Thyroid gland (tissue), 4 donors: ENCODE measurements at regions not wholly inside any gene's neighbourhood (a gene's known extent, or its start where the extent isn't known, plus 50 kb on each side); places are given as distances from the start of the nearest gene placed in this dataset.

Source experiments
- DNase-seq, 2 donors: peaks; one replicate each; pipeline ENCODE4 v3.0.0-alpha.2; 2019
- H3K27ac ChIP-seq, 3 donors: fragments of 200-600 bp; sonication (generic); 1 replicate in 2 of 3; 2 replicates in 1 of 3; pipeline ENCODE4 v1.5.1; 2016 to 2019; ENCODE audit warnings: mild to moderate bottlenecking in 1 of 3, moderate library complexity in 1 of 3
- H3K27me3 ChIP-seq: fragments of 200-600 bp; sonication (generic); one replicate; pipeline ENCODE4 v1.5.1; 2019
- H3K36me3 ChIP-seq, 2 donors: fragments of 200-600 bp; sonication (generic); one replicate each; pipeline ENCODE4 v1.5.1; 2016 to 2019
- H3K4me1 ChIP-seq, 2 donors: fragments of 200-600 bp; sonication (generic); one replicate each; pipeline ENCODE4 v1.5.1; 2017 to 2019
- H3K4me3 ChIP-seq, 3 donors: fragments of 200-600 bp; sonication (generic); replicated peaks in 1 of 3; 1 replicate in 2 of 3; 2 replicates in 1 of 3; pipeline ENCODE4 v1.5.1; 2016; ENCODE audit warnings: mild to moderate bottlenecking in 1 of 3
- H3K9me3 ChIP-seq: fragments of 200-600 bp; sonication (generic); one replicate; pipeline ENCODE4 v1.5.1; 2017
- POLR2A ChIP-seq, 2 donors: fragments of 450-650 bp; IDR thresholded peaks; one replicate each; pipeline ENCODE4 v1.6.1; 2017; ENCODE audit warnings: antibody characterized with exemption in 2 of 2, mild to moderate bottlenecking in 2 of 2, moderate library complexity in 1 of 2
- WGBS, 2 donors: methylation state at CpG; one replicate each; pipeline ENCODE4 v1.1.5; 2017; 5-methylcytosine and 5-hydroxymethylcytosine counted together
- intact Hi-C: fragments of 100-400 bp; cut with DNase I; formaldehyde crosslinking; loops from one replicate; pipeline ENCODE4 v1.15.1; 2023
- TF ChIP-seq, protein P1 (sequence below), 6 experiments: fragments of 200-600 bp in 3 of 6; fragments of 450-650 bp in 3 of 6; sonication (generic) in 3 of 6; IDR thresholded peaks; one replicate each; pipeline ENCODE4 v1.5.1; 2016 to 2019; ENCODE audit warnings: antibody characterized with exemption in 6 of 6, mild to moderate bottlenecking in 2 of 6, inconsistent platforms in 1 of 6, moderate library complexity in 1 of 6

DNA sequence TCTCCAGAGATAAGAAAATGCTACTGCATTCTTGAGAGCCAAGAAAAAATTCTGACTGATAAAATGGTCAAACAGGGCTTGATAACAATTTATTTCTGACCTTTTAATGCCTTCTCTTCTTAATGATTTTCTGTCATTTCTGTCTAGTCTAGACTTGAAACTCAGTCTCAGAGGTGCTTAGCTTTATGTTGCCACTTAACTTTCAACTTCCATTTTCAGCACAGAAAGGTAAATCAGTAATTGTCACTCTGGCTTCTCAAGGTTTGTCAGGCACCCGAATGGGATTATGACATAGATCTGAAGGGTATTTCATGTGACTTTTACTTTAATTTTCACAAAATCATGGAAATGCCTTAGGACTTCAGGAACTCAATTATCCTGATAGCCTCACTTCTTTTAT is 155.4 kb upstream of the GBE1 start:
- 74 to 81% methylated on average over 1 of the region's 1 CpG for WGBS, 2 donors
- H3K27me3 ChIP-seq = no peaks in the 10 kb centered on the region
- no peak overlapping the region for H3K27ac ChIP-seq
- no peaks in the 10 kb centered on the region for H3K9me3 ChIP-seq
- intact Hi-C loops = no loop called here
- no peak for DNase-seq
- H3K4me1 ChIP-seq = no peaks in the 10 kb centered on the region
- no peak overlapping the region for H3K4me3 ChIP-seq
- no peaks in the 10 kb centered on the region for H3K36me3 ChIP-seq
- no peak for TF ChIP-seq POLR2A (IDR thresholded peaks at IDR 0.05)
- TF ChIP-seq, protein P1, sequence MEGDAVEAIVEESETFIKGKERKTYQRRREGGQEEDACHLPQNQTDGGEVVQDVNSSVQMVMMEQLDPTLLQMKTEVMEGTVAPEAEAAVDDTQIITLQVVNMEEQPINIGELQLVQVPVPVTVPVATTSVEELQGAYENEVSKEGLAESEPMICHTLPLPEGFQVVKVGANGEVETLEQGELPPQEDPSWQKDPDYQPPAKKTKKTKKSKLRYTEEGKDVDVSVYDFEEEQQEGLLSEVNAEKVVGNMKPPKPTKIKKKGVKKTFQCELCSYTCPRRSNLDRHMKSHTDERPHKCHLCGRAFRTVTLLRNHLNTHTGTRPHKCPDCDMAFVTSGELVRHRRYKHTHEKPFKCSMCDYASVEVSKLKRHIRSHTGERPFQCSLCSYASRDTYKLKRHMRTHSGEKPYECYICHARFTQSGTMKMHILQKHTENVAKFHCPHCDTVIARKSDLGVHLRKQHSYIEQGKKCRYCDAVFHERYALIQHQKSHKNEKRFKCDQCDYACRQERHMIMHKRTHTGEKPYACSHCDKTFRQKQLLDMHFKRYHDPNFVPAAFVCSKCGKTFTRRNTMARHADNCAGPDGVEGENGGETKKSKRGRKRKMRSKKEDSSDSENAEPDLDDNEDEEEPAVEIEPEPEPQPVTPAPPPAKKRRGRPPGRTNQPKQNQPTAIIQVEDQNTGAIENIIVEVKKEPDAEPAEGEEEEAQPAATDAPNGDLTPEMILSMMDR (IDR thresholded peaks at IDR 0.05) = no peak

DNA sequence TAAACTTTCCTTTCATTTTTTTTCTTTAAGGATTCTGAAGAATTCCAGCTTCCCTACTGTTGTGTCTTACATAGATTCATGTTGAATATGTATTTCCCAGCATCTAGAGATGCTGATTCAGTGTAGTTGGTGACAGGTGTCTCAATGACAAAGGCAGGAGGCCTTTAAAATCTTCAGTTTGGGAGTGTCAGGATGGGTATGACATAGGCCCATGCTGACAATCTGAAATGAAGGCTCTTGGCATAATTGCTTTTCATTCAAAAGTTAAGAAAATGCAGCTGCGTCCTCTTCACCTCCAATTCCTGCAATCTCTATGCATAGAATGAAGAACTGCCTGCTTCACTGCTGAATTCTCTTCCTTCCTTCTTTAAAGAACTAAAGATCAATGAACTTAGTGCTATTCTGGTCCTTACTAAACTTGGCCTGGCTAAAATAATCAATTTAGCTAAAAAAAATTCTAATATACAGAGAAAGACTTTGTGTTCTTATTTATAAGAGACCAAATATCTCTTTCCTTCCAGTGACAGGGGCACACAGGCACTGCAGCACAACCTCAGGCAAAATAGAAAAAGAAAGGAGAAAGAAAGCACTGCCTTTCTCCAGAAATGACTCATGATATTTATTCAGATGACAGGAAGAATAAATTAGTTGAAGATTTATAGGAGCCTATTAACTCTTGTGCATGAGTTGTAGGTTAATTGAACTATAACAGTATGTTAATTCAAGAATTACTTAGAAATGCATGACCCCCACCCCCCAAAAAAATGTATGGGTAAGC is 152.6 kb upstream of the GBE1 start:
- H3K27ac ChIP-seq = no peak overlapping the region
- no peaks in the 10 kb centered on the region for H3K36me3 ChIP-seq
- TF ChIP-seq, protein P1 (IDR thresholded peaks at IDR 0.05) = no peak
- no peak for TF ChIP-seq POLR2A (IDR thresholded peaks at IDR 0.05)
- 79 to 98% methylated on average over 1 of the region's 1 CpG for WGBS, 2 donors
- intact Hi-C loops = no loop called here
- H3K9me3 ChIP-seq = no peaks in the 10 kb centered on the region
- no peaks in the 10 kb centered on the region for H3K4me1 ChIP-seq
- no peak for DNase-seq
- H3K27me3 ChIP-seq = no peaks in the 10 kb centered on the region
- H3K4me3 ChIP-seq = no peak overlapping the region

DNA sequence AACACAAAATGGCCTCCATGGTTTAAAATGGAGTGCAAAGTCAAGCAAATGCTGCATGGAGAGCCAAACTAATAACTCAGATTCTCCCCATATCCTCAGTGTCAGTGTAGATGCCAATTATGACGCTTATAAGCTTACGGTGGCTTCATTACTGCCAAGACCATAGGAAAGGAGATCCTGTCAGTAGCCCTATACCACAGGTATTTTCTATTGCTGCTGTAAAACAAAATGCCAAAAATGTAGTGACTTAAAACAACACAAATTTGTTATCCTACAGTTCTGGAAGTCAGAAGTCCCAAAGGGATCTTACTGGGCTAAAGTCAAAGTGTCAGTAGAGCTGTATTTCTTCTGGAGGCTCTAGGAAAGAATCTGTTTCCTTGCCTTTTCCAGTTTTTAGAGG is 149.8 kb upstream of the GBE1 start:
- no peaks in the 10 kb centered on the region for H3K4me1 ChIP-seq
- 91 to 92% methylated on average over 2 of the region's 2 CpGs for WGBS, 2 donors
- no peaks in the 10 kb centered on the region for H3K36me3 ChIP-seq
- no peaks in the 10 kb centered on the region for H3K9me3 ChIP-seq
- no peak for DNase-seq
- no peaks in the 10 kb centered on the region for H3K27me3 ChIP-seq
- intact Hi-C loops = no loop called here
- no peak for TF ChIP-seq POLR2A (IDR thresholded peaks at IDR 0.05)
- TF ChIP-seq, protein P1 (IDR thresholded peaks at IDR 0.05) = no peak
- H3K4me3 ChIP-seq = no peak overlapping the region
- H3K27ac ChIP-seq = no peak overlapping the region

DNA sequence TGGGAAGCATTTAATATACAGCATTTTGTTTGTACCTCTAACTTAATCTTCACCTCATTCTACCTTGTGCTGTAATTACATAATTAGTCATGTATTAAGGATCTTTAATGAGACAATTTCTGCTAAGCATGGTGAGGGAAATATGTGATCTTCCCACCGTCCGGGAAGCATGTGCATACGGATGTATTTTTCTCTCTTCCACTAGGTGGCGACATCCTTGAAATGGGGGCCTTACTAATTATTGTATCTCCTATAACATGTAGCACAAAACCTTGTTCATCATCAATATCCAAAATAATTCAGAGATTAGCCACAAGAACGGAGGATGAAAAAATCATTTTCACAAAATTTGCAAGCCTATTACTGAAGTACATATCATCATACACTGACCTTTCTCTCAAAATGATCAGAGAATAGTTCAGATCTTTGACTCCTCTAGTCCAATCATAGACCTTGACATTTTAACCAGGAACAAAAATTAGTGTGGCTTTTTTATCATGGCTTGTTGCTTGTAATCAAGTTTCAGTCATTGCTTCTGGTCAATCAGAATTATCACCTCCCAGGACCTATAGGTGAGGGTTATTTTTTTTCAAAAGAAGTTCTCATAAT is 148.9 kb upstream of the GBE1 start:
- Histone ChIP-seq H3K27me3 (no peaks in the 10 kb centered on the region), H3K27ac (no peak overlapping the region), H3K4me1 (no peaks in the 10 kb centered on the region), H3K36me3 (no peaks in the 10 kb centered on the region), H3K9me3 (no peaks in the 10 kb centered on the region), H3K4me3 (no peak overlapping the region)
- peak in 1 of 2 donors; percentile 8 for DNase-seq
- intact Hi-C loops = no loop called here
- 17 to 27% methylated on average over 5 of the region's 5 CpGs for WGBS, 2 donors
- no peak for TF ChIP-seq POLR2A (IDR thresholded peaks at IDR 0.05)
- TF ChIP-seq, protein P1 (IDR thresholded peaks at IDR 0.05) = peak; percentile 43 to 79 (median 50)

DNA sequence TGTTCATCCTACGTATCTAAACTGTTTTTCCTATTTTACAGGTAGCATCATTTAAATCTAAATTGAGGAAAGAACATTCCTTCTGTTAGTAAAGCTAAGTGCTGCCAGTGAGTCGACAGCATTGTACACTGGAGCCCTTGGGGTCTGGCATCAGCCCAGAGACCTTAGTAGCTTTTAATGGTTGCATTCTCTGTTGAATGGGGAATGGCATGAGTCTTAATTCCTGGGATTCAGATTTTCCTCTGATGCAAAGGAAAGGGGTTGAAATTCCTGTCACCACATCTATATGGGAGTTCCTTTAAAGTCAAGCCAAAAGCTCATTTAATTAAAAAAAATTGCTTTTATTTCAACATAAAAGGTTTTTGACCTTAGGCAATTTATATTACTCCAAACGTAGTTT is 148.4 kb upstream of the GBE1 start:
- WGBS, 2 donors = 74 to 75% methylated on average over 3 of the region's 3 CpGs
- DNase-seq = no peak
- intact Hi-C loops = no loop called here

More for the DNA sequence above, 148.4 kb upstream of the GBE1 start:
- Histone ChIP-seq H3K27me3 (no peaks in the 10 kb centered on the region), H3K4me1 (no peaks in the 10 kb centered on the region), H3K9me3 (no peaks in the 10 kb centered on the region), H3K4me3 (no peak overlapping the region), H3K27ac (no peak overlapping the region), H3K36me3 (no peaks in the 10 kb centered on the region)
- TF ChIP-seq, protein P1 (IDR thresholded peaks at IDR 0.05) = no peak
- no peak for TF ChIP-seq POLR2A (IDR thresholded peaks at IDR 0.05)
